Upper lobe of left lung (tissue), 6 donors: ENCODE measurements at regions not wholly inside any gene's neighbourhood (a gene's known extent, or its start where the extent isn't known, plus 50 kb on each side); places are given as distances from the start of the nearest gene placed in this dataset.

Experiments used
- ATAC-seq, 2 donors: fragments of 200-7000 bp; cut with Tn5 transposase; one replicate each; pipeline ENCODE4 v1.9.1; 2022; ENCODE audit warnings: mild to moderate bottlenecking in 2 of 2, moderate library complexity in 2 of 2; ENCODE audit not compliant: low FRiP score in 2 of 2
- DNase-seq, 2 donors: peaks; one replicate each; pipeline ENCODE4 v3.0.0-alpha.2; 2019 to 2020
- H3K27ac ChIP-seq, 4 donors: fragments of 200-600 bp; sonication (generic); one replicate each; pipeline ENCODE4 v1.5.1; 2016 to 2019
- H3K27me3 ChIP-seq, 4 donors: fragments of 200-600 bp; sonication (generic); one replicate each; pipeline ENCODE4 v1.5.1; 2017 to 2019
- H3K36me3 ChIP-seq, 4 donors: fragments of 200-600 bp; sonication (generic); one replicate each; pipeline ENCODE4 v1.5.1; 2016 to 2019
- H3K4me1 ChIP-seq, 4 donors: fragments of 200-600 bp; sonication (generic); one replicate each; pipeline ENCODE4 v1.5.1; 2018 to 2019
- H3K4me3 ChIP-seq, 4 donors: fragments of 200-600 bp; sonication (generic); one replicate each; pipeline ENCODE4 v1.5.1; 2017 to 2019; ENCODE audit warnings: mild to moderate bottlenecking in 2 of 4, moderate library complexity in 1 of 4
- H3K9me3 ChIP-seq, 4 donors: fragments of 200-600 bp; sonication (generic); one replicate each; pipeline ENCODE4 v1.5.1; 2018 to 2019
- EP300 ChIP-seq, 4 donors: sonication (generic); formaldehyde crosslinking; IDR thresholded peaks; one replicate each; pipeline ENCODE4 v1.5.1; 2017; ENCODE audit warnings: antibody characterized with exemption in 4 of 4, control low read depth in 2 of 4
- POLR2A ChIP-seq, 4 donors: fragments of 450-650 bp; IDR thresholded peaks; one replicate each; pipeline ENCODE4 v1.5.1; 2016 to 2017; ENCODE audit warnings: antibody characterized with exemption in 4 of 4, mild to moderate bottlenecking in 2 of 4
- POLR2AphosphoS5 ChIP-seq, 2 donors: sonication (generic); formaldehyde crosslinking; IDR thresholded peaks; one replicate each; pipeline ENCODE4 v1.5.1; 2017; ENCODE audit warnings: antibody characterized with exemption in 2 of 2
- WGBS, 2 donors: methylation state at CpG; one replicate each; pipeline ENCODE4 v1.1.5; 2017 to 2018; 5-methylcytosine and 5-hydroxymethylcytosine counted together
- TF ChIP-seq, protein P1 (sequence below), 6 experiments: fragments of 450-650 bp in 4 of 6; fragments of 200-600 bp in 2 of 6; sonication (generic) in 2 of 6; IDR thresholded peaks; one replicate each; pipeline ENCODE4 v1.5.1; 2016 to 2019; ENCODE audit warnings: antibody characterized with exemption in 6 of 6
- donor health status: DM: no; HTN: no; CAD: no; lungs with moderate emphysema.
- donor health status: DM: no; HTN: yes; CAD: no; lungs with severe emphysema.

DNA sequence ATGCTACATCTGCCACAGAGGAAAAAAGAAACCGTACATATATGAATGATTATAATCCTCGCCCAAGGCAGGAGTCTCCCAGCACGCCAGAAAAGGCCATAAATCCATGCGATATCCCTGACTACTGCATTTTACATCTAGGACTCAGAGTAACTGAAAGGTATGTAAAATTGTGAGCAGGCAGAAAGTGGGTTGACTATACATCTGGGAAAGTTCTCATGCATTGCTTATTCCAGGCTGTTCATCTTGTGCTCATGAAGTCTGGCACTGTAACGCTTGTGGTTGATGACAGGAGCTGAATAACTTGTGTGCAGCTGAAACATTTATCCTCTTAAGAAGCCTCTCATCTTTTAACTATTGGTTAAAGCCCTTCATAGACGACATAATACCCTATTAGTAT, 193.4 kb upstream of the STEAP4 start:
- no peak overlapping the region for H3K4me3 ChIP-seq
- H3K4me1 ChIP-seq, result no peaks in the 10 kb centered on the region
- DNase-seq, result no peak
- 67 to 73% methylated on average over 6 of the region's 6 CpGs for WGBS, 2 donors
- TF ChIP-seq POLR2A (IDR thresholded peaks at IDR 0.05) (no peak), EP300 (IDR thresholded peaks at IDR 0.05) (no peak), POLR2AphosphoS5 (IDR thresholded peaks at IDR 0.05) (no peak)
- TF ChIP-seq, protein P1, sequence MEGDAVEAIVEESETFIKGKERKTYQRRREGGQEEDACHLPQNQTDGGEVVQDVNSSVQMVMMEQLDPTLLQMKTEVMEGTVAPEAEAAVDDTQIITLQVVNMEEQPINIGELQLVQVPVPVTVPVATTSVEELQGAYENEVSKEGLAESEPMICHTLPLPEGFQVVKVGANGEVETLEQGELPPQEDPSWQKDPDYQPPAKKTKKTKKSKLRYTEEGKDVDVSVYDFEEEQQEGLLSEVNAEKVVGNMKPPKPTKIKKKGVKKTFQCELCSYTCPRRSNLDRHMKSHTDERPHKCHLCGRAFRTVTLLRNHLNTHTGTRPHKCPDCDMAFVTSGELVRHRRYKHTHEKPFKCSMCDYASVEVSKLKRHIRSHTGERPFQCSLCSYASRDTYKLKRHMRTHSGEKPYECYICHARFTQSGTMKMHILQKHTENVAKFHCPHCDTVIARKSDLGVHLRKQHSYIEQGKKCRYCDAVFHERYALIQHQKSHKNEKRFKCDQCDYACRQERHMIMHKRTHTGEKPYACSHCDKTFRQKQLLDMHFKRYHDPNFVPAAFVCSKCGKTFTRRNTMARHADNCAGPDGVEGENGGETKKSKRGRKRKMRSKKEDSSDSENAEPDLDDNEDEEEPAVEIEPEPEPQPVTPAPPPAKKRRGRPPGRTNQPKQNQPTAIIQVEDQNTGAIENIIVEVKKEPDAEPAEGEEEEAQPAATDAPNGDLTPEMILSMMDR (IDR thresholded peaks at IDR 0.05), result no peak
- no peaks in the 10 kb centered on the region for H3K36me3 ChIP-seq
- no peak for ATAC-seq
- no peak overlapping the region for H3K27ac ChIP-seq
- no peaks in the 10 kb centered on the region for H3K27me3 ChIP-seq
- H3K9me3 ChIP-seq, result no peaks in the 10 kb centered on the region

DNA sequence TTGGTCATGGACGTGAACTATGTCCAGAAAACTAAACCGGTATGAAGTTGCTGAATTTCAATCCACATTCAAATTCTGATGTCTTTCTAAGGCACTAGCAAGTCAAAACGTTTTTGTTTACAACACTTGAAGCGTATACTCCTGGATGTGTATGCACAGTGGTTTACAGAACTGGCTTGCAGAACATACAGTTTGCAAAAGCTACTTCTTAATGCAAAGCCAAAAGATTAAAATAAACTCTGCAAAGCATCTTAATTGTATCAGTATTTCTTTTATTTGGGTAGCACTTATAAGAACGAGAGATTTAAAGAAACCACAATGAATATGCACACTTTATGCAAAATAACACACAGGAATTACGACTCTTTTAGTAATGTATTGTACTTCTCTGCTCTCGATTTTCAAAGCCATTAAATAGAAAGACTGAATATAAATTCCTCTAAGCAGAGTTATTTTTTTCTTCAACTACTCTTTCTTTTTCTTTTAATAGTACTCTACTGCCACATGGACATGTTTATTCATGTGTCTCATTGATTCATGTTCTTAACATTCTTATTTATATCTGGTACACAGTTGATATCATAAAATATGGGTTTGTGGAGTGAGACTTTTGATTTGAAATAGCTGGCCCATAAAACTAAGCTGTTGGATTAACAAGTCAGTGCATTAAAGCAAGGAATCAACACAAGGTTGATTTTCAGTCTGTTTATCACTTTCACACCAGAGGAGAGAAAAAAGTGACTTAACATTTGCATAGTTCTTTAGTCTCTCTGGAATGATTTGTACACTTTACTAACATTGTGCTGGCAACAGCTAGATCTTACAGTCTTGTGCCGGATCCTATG, 189.4 kb upstream of the STEAP4 start:
- no peak overlapping the region for H3K4me3 ChIP-seq
- DNase-seq, result no peak
- no peak overlapping the region for H3K27ac ChIP-seq
- H3K36me3 ChIP-seq, result no peaks in the 10 kb centered on the region
- TF ChIP-seq EP300 (IDR thresholded peaks at IDR 0.05) (no peak), POLR2A (IDR thresholded peaks at IDR 0.05) (no peak), POLR2AphosphoS5 (IDR thresholded peaks at IDR 0.05) (no peak)
- TF ChIP-seq, protein P1 (IDR thresholded peaks at IDR 0.05), result no peak
- WGBS, 2 donors, result 69 to 70% methylated on average over 8 of the region's 8 CpGs
- ATAC-seq, result no peak
- no peaks in the 10 kb centered on the region for H3K4me1 ChIP-seq
- no peaks in the 10 kb centered on the region for H3K27me3 ChIP-seq
- no peaks in the 10 kb centered on the region for H3K9me3 ChIP-seq

DNA sequence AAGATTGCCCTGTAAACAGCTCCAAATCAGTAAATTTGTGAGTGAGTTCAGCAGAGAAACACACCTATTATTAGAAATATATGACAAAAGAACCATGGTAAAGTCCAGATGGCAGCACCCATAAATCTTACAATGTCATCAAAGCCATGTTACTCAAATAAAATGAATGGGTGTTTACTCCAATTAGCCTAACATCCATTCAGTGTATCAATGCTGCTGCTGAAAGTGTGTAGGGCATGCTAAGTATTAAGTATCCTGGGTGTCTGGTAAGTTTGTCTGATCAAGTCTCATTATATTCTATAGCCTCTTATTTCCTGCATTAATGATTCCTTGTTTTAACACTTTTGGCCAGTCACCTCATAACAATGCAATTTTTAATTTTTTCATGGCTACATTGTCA, 185.5 kb upstream of the STEAP4 start:
- TF ChIP-seq POLR2AphosphoS5 (IDR thresholded peaks at IDR 0.05) (no peak), EP300 (IDR thresholded peaks at IDR 0.05) (no peak), POLR2A (IDR thresholded peaks at IDR 0.05) (no peak)
- TF ChIP-seq, protein P1 (IDR thresholded peaks at IDR 0.05), result no peak
- no peak for ATAC-seq
- Histone ChIP-seq H3K4me3 (no peak overlapping the region), H3K27ac (no peak overlapping the region), H3K9me3 (no peaks in the 10 kb centered on the region), H3K4me1 (no peaks in the 10 kb centered on the region), H3K27me3 (no peaks in the 10 kb centered on the region), H3K36me3 (no peaks in the 10 kb centered on the region)
- no peak for DNase-seq

DNA sequence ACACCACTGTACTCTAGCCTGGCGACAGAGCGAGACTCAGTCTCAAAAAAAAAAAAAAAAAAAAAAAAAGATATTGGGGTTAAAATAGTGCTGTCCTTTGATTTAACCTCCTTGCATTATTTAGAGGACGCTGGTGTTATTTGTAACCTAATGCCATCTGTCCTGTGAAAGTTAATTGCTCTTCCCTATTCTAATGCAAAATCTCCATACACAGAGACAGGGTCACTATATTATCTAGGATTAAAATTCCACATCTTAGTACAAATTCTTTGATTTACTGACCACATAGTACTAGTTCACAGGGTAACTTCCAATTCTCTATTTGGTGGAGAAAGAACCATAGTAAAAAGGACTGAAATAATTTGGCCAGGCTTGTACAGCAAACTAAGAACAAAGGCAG, 184.2 kb upstream of the STEAP4 start:
- Histone ChIP-seq H3K36me3 (no peaks in the 10 kb centered on the region), H3K4me3 (no peak overlapping the region), H3K27ac (no peak overlapping the region), H3K9me3 (no peaks in the 10 kb centered on the region), H3K4me1 (no peaks in the 10 kb centered on the region), H3K27me3 (no peaks in the 10 kb centered on the region)
- TF ChIP-seq, protein P1 (IDR thresholded peaks at IDR 0.05), result no peak
- TF ChIP-seq POLR2A (IDR thresholded peaks at IDR 0.05) (no peak), EP300 (IDR thresholded peaks at IDR 0.05) (no peak), POLR2AphosphoS5 (IDR thresholded peaks at IDR 0.05) (no peak)
- ATAC-seq (no peak), DNase-seq (no peak)
- 75 to 82% methylated on average over 2 to 3 of the region's 3 CpGs for WGBS, 2 donors

DNA sequence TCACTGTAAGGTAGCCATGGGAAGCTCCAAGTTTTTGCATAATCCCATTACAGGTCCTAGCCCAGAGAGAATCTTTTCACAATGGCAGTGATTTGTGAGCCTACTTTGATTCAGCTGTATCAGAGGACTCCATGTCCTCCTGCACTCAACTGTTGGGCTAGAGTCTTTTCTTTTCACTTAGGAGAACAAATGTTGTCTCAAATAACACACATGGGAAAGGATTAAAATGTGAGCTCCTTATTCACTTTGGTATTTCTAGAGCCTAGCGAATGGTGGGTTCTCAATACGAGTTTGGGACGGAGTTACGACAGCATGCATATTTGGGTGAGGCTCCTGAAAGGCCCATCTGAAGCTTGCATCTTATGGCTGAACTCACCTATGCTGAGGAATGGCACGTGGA, 183.5 kb upstream of the STEAP4 start:
- Histone ChIP-seq H3K9me3 (no peaks in the 10 kb centered on the region), H3K27me3 (no peaks in the 10 kb centered on the region), H3K36me3 (no peaks in the 10 kb centered on the region), H3K27ac (no peak overlapping the region), H3K4me3 (no peak overlapping the region), H3K4me1 (no peaks in the 10 kb centered on the region)
- DNase-seq (no peak), ATAC-seq (no peak)
- TF ChIP-seq POLR2AphosphoS5 (IDR thresholded peaks at IDR 0.05) (no peak), EP300 (IDR thresholded peaks at IDR 0.05) (no peak), POLR2A (IDR thresholded peaks at IDR 0.05) (no peak)
- TF ChIP-seq, protein P1 (IDR thresholded peaks at IDR 0.05), result no peak
- 84 to 91% methylated on average over 5 of the region's 5 CpGs for WGBS, 2 donors
